CD4-positive, alpha-beta T cell treated with Interleukin-2 at 100 ng/mL for 4 hours (primary cell): ENCODE measurements at regions not wholly inside any gene's neighbourhood (a gene's known extent, or its start where the extent isn't known, plus 50 kb on each side); places are given as distances from the start of the nearest gene placed in this dataset.

ENCODE experiments used
- DNase-seq: peaks from one replicate; pipeline ENCODE4 v3.0.0-alpha.2; 2020; ENCODE audit warnings: low spot score

DNA sequence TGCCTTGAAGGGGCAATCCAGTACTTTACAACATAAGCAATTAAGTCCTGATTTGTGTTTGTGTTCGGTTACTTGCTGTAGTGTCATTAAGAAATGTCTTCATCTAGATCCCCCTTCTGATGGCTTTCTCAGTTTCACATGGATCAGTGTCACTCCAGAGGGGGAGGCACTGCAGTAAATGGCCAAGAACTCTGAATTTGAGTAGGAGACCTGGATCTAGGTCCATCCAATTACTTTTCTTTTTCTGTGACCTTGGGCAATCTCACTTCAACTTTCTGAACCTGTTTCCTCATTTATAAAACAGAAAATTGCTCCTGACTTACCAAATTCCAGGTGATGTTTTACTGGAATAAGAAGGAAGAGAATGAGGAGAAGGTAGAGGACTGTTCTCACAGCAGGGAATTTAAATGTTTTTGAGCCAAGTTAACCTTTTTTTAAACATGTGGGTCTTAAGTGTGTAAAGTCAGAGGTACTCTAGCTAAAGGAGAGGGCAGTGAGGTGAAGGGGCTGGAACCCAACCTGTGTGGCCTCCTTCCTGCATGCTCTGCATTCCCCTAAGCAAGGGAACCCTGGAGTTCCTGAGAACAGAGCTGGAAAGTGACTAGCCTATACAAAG is 285.5 kb downstream of the HACE1 start:
- DNase-seq = no peak

DNA sequence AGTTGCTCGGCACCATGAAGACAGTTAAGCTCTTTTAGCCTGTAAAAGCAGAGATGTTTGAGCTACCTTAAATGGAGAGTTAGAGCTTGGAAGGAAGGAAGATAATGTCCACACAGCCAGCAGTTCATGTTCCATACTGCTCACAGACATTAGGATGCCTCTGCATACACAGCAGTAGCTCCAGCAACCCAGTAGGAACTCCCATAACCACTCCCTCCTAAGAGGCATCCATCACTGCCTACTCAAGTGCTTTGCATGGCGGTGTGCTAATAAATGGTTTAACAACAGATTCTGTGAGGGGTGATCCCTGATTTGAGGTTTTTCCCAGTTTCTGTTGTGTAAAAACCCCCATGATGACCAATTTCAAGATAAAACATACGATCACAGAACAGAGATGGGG is 286.4 kb downstream of the HACE1 start:
- no peak for DNase-seq

DNA sequence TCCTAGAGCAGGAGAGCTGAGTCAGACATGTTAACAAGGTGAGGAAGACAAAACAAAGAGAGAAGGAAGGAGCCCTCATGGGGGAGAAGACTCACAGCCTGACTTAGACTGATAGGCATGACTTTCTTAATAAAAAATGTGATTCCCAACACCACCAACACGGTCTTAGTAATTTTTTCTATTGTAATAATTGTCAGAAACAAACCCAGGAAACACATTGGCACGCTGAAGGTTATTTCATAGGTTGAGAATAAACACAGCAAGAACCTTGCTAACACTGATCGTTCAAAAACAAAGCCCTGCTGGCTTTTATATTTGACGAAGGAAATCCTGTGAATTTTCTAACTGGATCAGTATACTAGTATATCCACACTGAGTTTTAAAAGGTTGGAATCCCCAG is 286.8 kb downstream of the HACE1 start:
- DNase-seq = no peak

DNA sequence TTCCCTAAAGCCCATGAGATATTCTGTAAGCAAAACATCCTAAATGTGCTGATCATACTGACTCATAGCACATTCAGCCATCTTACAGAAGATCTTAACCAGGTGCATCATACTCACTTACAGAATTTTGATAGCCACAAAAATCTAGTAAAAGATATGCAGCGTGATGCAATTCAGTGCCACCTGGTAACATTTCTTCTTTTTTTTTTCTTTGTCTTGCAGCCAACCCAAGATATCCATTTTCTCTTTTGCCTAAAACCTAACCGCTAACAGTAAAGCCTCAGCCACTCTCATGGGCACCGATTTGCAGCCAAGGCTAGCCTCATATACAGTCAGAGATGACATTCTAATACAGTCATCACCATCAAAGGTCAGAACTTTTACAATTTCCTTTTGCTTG is 293.3 kb downstream of the HACE1 start:
- no peak for DNase-seq

DNA sequence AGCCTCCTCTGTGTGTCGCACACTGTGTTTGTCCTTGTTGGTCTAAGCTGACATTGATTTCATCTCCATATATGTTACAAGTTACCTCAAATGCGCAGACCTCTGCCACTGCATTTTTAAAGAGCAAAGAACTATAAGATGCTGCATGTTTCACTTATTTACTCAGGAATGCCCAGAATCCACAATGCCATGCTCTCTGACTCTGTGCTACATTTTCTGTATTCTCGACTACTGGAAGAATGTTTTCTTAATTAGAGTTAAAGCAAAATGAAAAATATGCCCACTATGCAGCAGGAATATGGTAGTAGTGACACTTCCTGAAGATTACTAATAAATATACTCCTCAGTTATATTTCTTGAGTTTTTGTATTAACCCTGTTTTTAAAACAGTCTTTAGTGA is 296.4 kb downstream of the HACE1 start:
- DNase-seq = no peak

DNA sequence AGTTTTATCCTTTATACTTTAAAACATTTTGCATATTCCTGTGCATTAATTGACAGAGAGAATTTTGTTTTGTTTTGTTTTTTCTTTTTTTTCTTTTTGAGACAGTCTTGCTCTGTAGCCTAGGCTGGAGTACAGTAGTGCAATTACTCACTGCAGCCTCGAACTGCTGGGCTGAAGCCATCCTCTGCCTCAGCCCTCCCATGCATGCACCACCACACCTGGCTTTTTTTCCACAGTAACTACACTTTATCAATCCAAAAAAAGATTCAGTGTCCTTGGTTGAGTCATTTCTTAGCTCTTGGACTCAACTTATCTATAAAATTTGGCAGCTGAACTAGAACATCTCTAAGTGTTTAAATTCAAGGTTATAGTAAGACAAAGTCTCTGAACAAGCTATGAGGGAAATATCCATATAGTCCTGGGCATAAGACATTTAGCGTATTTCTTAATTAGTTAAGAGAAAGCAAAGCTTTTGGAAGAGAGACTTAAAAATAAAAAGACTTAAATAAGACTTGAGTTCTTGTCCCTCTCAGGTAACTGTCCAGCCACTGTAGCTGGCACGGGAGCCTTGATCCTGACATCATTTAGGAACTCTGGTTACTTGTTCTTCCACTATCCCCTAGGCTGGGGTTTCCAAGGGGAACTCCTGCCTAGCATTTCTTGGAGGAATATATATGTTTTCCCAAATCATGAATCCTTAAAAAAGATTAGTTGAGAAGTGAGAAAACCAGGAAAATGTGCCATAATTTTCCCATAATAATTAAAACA is 300.1 kb downstream of the HACE1 start:
- no peak for DNase-seq

DNA sequence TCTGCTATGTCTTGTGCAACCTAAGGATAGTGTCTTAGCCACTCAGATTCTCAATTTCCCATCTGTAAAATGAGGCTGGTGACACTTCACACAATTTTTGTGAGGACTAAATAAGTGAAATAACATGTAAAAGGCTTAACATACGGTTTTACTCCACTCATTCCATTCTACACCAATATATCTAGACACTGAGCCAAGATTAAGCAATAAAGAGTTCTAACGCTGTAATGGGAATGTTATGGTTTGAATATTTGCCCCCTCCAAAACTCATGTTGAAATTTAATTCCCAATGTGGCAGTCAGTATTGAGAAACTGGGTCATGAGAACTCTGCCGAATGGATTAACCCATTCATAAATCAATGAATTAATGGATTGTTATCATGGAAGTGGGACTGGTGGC is 301.0 kb downstream of the HACE1 start:
- DNase-seq = no peak

DNA sequence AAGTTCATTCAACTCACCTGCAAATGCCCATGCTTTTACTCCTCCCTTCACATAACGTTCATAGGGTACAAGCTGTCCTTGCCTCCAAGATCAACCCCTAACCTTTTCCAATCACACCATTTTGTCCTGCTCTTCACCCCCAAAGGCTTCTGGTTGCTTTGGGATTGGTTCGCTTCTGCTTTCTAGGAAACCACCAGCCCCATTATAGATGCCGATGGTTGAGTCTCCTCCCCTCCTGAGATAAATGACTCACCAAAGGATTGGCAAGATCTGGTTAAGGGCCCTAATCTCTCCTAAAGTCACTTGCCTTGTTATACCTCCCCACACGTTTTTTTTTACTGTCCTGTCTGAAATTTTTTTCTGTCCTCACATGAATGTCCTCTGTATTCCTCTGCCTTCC is 311.4 kb downstream of the HACE1 start:
- DNase-seq = no peak

DNA sequence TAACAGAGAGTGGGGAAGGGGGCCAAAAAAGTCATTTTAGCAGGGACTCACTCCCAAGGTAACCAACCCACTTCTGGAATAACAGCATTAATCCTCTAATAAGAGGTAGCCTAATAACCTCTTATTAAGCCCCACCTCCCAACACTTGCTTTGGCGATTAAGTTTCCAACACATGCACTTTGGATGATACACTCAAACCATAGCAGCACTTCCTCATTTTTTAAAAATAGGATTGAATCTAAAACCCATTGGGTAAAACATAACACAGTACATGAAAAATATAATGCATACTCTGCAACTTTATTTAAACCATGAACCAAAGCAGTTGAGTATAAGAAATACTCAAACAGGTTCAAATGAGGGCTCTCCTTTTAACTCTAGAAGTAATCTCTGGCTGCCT is 318.3 kb downstream of the HACE1 start:
- no peak for DNase-seq

DNA sequence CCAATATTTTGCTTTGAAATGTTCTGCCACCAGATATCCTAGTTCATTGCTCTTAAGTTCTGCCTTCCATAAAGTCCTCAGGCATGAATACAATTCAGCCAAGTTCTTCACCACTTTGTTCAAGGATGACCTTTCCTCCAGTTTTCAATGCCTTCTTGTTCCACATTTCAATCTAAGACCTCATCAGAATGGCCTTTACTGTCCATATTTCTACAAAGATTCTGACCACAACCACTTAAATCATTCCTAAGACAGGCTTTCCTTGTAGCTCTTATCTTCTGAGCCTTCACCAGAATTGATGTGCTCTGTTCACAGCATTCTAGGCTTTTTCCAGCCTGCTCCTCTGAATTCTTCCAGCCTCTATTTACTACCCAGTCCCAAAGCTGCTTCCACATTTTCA is 319.0 kb downstream of the HACE1 start:
- no peak for DNase-seq

DNA sequence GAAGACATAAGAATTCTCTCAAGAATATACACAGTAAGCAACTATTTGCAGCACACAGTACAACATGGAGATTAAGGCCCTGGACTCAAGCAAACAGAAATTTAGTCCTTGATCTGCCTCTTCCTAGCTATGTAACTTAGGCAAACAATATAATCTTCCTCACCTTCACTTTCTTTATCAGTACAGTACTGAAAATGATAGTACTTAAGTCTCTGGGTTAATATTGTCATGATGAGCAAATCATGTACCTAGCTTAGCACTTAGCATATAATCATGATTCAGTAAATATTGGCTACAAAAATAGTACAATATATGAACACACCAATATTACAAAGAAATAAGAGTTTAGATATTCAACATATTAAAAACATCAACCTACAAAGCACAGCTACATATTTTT is 320.5 kb downstream of the HACE1 start:
- no peak for DNase-seq

DNA sequence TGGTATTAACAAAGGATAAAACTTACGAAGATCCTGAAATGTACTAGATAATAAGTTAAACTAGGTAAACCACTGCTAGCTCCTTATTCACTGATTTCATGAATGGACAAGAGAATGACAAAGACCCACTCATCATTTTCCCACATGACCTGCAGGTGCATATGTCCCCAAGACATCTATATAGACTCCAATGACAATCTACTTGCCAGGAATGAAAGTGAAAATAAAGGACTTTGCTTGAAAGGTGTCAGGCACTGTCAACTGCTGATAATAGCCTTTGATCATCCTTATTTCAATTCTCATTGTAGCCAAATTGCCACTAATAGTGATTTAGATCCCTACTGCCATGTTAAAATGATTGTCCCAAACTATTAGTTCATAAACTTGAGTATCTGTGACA is 321.8 kb downstream of the HACE1 start:
- DNase-seq = no peak

DNA sequence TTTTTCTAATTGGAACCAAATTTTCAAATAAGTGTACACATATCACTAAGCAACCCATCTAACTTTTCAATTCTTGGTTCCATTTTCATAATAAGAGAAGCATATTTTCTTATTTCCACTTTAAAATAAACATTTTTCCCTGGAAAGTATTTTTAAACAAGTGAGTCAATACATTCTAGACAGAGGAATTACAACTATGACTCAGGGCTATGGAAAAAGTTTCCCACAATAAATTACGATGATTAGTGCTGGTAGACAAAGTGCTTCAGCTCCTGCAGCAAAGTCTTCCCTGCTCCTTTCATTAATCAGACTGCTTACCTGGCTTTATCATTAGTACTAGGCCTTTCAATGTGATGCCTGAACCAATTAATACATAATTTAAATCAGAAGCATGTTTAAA is 322.5 kb downstream of the HACE1 start:
- DNase-seq = no peak

DNA sequence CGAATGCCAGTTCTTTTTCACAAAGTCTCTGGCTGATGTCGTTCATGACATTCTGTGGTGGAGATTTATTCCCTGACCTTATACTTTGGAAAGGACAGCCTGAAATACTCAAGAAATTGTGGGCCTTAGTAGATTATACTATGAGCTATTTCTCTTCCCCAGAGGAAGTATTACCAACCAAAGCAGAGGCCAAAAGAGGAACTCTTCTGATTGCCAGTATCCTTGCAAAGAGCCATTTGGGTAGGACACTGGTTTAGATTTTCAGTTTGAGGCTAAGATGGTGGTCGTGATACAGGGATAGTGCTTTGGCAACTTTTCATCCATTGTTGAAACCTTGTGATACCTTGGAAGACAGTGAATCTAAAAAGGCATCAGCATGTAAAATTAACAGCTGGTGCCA is 327.3 kb downstream of the HACE1 start:
- no peak for DNase-seq

DNA sequence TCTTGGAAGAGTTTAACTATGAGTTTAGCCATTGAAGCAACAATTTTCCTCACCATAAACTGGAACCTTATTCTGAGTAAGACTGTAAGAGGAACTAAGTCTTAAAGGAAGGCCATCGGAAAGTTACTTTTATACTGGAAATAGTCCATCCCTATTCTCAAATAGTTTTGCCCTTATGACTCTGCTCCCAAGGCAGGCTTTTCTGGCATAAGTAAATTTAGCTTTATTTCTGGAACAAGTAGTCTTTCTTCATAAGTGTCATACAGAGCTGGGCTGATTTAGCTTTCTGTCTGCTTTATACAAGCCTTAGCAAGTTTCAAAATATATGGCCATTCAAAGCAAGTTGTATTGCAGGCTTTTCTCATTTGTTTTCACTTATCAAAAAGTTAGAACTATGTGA is 328.1 kb downstream of the HACE1 start:
- no peak for DNase-seq

DNA sequence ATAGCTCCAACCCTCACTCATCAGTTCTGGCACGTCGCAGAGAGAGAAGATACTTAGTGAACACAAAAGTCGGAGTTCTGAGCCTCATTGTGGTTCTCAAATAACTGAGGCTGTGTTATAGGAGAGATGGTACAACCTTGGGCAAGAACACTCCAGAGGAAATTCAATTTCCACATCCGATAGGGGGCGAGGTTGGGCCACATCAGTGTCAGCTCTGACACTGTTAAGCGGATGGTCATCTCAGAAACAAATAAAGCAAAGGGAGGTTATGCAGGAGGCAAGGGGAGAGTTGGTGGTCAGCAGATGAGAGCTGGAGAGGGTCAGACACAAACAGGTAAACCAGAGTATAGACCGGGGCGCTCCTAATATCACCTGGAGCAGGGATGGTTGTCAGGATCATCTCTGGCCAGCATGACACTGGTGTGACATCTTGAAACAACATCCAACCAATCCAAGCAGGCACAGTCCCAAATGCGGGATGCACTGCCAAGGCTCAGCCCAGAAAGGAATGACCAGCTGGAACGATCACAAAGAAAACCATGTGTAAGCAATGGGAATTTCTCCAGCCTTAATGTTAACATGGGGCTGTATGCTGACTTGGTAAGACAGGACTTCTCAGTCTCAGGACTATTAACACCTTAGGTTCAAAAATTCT is 331.8 kb downstream of the HACE1 start:
- DNase-seq = no peak

DNA sequence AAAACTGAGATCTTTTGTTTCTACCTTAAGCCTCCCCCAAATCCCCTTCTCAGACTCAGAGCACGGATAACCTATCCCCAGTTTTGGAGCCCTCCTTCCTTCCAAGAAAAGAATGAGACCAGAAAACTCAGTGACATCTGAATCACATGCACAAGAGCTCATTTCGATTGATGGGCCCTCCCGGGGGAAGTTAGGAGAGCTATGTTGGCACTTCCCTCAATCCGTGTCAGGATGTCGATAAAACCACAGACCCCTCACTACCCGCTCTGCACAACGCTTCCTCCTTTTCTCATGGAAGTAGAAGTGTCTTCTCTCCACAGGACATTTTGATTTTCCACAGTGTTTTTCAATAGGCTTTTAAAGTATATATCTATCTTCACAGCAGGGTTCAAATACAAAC is 332.4 kb downstream of the HACE1 start:
- no peak for DNase-seq

DNA sequence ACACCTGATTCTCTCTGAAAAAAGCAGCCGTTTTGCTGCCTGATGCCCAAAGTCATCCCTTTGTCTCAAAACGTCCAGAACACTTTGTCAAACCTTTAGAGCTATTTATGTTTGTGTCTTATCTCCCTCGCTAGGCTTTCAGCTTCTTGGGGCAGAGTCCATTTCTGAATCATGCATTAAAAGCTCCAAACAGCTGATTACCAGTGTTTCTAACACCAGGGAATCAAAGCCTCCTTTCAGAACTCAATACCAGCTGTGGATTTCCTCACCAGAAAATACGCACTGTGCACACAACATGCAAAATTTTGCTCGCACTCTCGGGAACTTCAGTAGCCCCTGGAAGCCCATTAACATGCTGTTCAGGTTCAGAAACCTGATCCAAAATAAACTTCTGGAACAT is 333.3 kb downstream of the HACE1 start:
- no peak for DNase-seq

DNA sequence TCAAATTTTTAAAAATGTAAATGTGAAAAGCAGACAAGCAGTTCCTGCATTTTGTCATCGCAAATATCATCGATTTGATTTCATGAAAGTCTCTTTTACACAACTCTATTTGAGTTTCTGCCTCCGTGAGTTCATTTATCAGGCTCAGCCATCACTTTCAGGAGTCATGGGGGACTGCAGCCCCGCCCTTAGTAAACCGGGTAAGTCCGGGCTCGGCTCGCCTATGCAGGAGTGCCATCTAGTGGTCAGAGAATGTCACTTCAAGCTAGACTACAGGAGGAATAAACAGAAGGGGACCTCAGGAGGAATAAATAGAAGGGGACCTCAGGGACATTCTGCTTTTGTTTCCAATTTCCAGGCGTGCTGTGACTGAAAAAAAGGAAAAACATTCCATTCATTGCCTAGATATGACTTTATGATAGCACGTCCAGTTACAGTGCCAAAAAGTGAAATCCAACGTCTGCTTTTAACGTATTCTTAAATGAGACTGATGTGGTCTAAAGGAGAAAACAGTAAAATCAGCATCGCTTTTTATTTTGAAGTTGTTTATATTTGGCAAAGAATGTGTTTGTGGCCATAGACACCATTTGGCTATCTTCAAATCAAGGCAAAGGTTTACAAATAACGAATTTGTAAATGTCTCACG is 333.9 kb downstream of the HACE1 start:
- peak; percentile 75 for DNase-seq

DNA sequence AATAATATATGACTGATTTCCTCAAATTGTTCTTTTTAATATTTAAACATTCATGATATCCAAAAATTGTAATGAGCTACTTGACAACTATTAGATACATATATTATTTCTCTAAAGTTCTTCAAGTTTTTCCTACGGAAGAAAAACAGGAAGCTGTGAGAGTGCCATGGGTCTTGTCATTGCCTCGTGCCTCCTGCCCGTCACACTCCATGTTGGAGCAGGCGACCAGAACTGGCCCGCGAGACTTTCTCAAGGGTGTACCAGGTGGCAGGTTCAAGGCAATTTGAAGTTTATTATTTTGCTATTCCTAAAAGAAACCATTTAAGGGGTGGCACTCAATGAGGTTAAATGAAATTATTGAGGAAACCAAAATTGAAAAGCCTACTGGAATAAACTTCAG is 337.2 kb downstream of the HACE1 start:
- DNase-seq = no peak

DNA sequence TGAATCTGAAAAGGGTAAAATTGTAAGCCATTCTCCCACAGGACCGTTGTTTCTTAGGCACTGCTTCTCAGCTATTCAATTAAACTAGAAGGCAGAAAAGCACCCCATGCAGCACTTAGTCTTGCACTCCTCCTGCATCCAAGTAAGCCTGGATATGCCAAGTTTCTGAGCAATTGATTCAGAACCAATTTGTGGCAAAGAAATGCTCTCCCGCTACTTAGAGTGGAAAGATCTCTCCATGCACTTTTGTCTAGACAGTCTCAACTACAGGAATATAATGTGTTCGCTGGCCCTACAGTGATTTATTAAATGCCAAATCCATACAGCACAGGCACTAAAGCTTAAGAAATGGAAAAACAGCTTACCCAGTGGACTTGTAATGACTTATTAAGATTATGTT is 338.5 kb downstream of the HACE1 start:
- DNase-seq = no peak

DNA sequence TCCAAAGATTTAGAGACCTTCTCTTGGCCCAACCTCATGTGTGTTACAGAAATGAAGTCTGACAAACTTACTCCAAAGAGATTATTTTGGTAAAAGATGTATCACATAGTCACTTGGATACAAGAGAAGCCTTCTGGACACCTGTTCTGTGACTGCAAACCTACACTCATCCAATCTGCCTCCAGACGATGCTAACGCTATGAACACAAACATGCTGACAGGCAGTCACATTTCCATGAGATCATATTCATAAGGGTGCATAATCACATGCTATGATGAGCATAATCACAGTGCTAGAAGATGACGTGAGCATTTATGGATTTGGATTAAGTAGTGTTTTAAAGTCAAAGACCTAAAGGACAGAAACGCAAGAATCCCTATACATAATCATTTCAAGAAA is 340.2 kb downstream of the HACE1 start:
- DNase-seq = no peak

DNA sequence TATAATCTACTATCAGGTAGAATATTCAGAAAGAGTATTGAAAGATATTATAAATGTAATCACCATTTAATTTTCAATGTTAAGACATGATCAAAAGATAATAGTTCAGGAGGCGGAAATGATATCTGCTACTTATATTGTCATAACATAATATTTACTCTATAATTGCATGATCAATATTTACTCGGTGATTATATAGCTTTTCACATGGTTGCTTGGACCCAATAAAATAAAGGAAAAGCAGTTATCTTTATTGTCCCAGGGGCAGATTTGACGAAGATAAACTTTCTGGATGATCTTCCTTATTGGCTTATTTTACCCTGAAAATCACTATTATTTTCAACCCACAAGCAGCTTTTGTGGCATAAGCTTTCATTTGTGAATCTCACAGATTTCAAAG is 350.4 kb downstream of the HACE1 start:
- no peak for DNase-seq
